Lower leg skin (tissue), 4 donors: ENCODE measurements at regions not wholly inside any gene's neighbourhood (a gene's known extent, or its start where the extent isn't known, plus 50 kb on each side); places are given as distances from the start of the nearest gene placed in this dataset.
"Not testable (repeated sequence)": the region's sequence is repeated elsewhere in the genome, so short reads cannot be mapped to it uniquely, and the experiment has no call there.

Experiments
- DNase-seq, 2 donors: peaks; one replicate each; pipeline ENCODE4 v3.0.0-alpha.2; 2019; ENCODE audit warnings: low spot score in 2 of 2
- H3K4me3 ChIP-seq: fragments of 200-600 bp; sonication (generic); 2 replicates; pipeline ENCODE4 v1.5.1; 2017; ENCODE audit warnings: mild to moderate bottlenecking, low read depth; ENCODE audit not compliant: poor library complexity, severe bottlenecking
- POLR2A ChIP-seq, 2 donors: fragments of 450-650 bp; IDR thresholded peaks; one replicate each; pipeline ENCODE4 v1.6.1; 2016 to 2017; ENCODE audit warnings: antibody characterized with exemption in 2 of 2, mild to moderate bottlenecking in 1 of 2, moderate library complexity in 1 of 2
- WGBS, 2 donors: methylation state at CpG; one replicate each; pipeline ENCODE4 v1.1.5; 2018; 5-methylcytosine and 5-hydroxymethylcytosine counted together
- intact Hi-C: fragments of 100-400 bp; cut with DNase I; formaldehyde crosslinking; loops from one replicate; pipeline ENCODE4 v1.15.0; 2023; ENCODE audit warnings: low total_unique reads
- TF ChIP-seq, protein P1 (sequence below), 3 donors: fragments of 450-650 bp; IDR thresholded peaks; one replicate each; pipeline ENCODE4 v1.5.1; 2016; ENCODE audit warnings: antibody characterized with exemption in 3 of 3, mild to moderate bottlenecking in 3 of 3, moderate library complexity in 2 of 3

DNA sequence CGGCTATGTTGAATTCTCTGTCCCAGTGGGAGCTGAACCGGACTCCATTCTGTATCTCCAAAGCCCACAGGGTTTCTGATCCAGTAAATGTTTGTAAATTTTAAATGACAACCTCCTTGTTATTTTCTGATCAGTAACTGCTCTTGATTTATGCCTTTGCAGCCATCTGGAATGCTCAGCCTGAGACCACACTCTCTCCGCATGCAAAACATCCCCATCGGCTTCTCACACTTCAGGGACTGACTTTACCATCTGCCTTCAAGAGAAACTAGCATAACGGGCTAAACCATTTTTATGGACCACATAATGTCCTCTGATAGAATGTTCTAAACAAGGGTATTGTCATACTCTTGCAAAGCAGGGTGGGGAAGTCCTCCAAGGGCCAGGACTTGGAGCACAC, 94.5 kb upstream of the FOXQ1 start:
- DNase-seq, result no peak
- H3K4me3 ChIP-seq, result no peak overlapping the region
- TF ChIP-seq, protein P1, sequence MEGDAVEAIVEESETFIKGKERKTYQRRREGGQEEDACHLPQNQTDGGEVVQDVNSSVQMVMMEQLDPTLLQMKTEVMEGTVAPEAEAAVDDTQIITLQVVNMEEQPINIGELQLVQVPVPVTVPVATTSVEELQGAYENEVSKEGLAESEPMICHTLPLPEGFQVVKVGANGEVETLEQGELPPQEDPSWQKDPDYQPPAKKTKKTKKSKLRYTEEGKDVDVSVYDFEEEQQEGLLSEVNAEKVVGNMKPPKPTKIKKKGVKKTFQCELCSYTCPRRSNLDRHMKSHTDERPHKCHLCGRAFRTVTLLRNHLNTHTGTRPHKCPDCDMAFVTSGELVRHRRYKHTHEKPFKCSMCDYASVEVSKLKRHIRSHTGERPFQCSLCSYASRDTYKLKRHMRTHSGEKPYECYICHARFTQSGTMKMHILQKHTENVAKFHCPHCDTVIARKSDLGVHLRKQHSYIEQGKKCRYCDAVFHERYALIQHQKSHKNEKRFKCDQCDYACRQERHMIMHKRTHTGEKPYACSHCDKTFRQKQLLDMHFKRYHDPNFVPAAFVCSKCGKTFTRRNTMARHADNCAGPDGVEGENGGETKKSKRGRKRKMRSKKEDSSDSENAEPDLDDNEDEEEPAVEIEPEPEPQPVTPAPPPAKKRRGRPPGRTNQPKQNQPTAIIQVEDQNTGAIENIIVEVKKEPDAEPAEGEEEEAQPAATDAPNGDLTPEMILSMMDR (IDR thresholded peaks at IDR 0.05), result no peak
- TF ChIP-seq POLR2A (IDR thresholded peaks at IDR 0.05), result no peak
- intact Hi-C loops, result no loop called here
- WGBS, 2 donors, result 87 to 92% methylated on average over 5 of the region's 5 CpGs

- intact Hi-C loops, result no loop called here
- DNase-seq, result no peak
- 71 to 79% methylated on average over 6 of the region's 6 CpGs for WGBS, 2 donors
- no peak overlapping the region for H3K4me3 ChIP-seq
- no peak for TF ChIP-seq POLR2A (IDR thresholded peaks at IDR 0.05)
- TF ChIP-seq, protein P1 (IDR thresholded peaks at IDR 0.05), result no peak
Observed at GRCh38 chr6:1216488-1216974, 95.4 kb upstream of the FOXQ1 start.

DNA sequence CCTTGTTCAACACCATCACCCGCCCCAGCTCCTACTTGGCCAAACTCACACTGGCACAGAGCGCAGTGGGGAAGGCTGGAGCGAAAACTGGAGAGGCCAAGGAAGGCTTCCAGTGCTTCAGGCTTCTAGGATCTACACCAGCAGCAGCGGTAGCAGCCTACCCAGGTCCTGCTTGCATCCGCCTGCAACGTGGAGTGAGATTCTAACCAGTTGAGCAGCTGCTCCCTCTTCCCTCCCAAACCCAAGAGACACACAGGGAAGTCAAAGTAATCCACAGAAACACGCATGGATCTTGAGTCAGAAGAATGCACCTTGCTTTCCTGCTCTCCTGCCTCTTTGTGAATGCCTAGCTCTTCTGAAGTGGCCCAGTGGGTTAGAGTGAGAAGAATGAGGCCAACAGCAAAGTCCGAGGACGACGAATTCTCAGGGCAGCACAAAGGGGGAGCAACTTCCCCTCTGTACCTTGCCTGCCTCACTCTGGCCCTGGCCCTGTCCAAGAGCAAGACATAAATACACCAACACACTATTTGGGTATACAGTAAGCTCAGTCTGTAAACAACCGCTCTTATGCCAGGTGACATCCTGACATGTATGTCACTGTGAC, 95.9 kb upstream of the FOXQ1 start:
- TF ChIP-seq POLR2A (IDR thresholded peaks at IDR 0.05), result no peak
- TF ChIP-seq, protein P1 (IDR thresholded peaks at IDR 0.05), result no peak
- no peak overlapping the region for H3K4me3 ChIP-seq
- intact Hi-C loops, result no loop called here
- WGBS, 2 donors, result 86 to 87% methylated on average over 11 of the region's 11 CpGs
- no peak for DNase-seq

GRCh38 chr6:1215023-1215422, 96.9 kb upstream of the FOXQ1 start:
- TF ChIP-seq, protein P1 (IDR thresholded peaks at IDR 0.05), result no peak
- no peak for TF ChIP-seq POLR2A (IDR thresholded peaks at IDR 0.05)
- 65 to 81% methylated on average over 3 of the region's 3 CpGs for WGBS, 2 donors
- H3K4me3 ChIP-seq, result no peak overlapping the region
- DNase-seq, result no peak
- intact Hi-C loops, result no loop called here

- no peak overlapping the region for H3K4me3 ChIP-seq
- TF ChIP-seq, protein P1 (IDR thresholded peaks at IDR 0.05), result no peak
- no peak for TF ChIP-seq POLR2A (IDR thresholded peaks at IDR 0.05)
- DNase-seq, result no peak
- intact Hi-C loops, result no loop called here
- WGBS, 2 donors, result 31 to 59% methylated on average over 2 of the region's 2 CpGs
Observed at GRCh38 chr6:1212919-1213318, 99.0 kb upstream of the FOXQ1 start.

DNA sequence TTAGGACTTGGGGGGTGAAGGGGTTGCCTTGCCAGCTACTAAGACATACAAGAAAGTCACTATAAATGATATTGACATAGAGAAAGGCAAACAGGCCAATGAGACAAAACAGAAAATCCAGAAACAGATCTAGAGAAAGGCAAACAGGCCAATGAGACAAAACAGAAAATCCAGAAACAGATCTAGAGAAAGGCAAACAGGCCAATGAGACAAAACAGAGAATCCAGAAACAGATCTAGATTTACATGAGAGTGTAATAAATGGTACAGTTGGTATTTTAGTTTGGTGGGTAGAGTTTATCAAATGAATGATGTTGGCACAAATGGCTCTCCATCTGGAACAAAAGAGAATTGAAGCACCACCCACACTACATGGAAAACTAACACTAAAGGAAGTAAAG, 99.8 kb upstream of the FOXQ1 start:
- DNase-seq, H3K4me3 ChIP-seq, intact Hi-C loops: not testable (repeated sequence)

GRCh38 chr6:1210631-1211030, 101.3 kb upstream of the FOXQ1 start:
- intact Hi-C loops, H3K4me3 ChIP-seq, DNase-seq: not testable (repeated sequence)
- WGBS, 2 donors, result 77 to 95% methylated on average over 1 of the region's 1 CpG
